Endodermal cell (in vitro differentiated cells): ENCODE measurements at regions not wholly inside any gene's neighbourhood (a gene's known extent, or its start where the extent isn't known, plus 50 kb on each side); places are given as distances from the start of the nearest gene placed in this dataset.

Source experiments
- DNase-seq: peaks from one replicate; pipeline ENCODE4 v3.0.0-alpha.2; 2017
- H3K27ac ChIP-seq: 2 replicates; pipeline ENCODE4 v1.5.1; 2013; ENCODE audit warnings: mild to moderate bottlenecking, low read depth, low read length, moderate library complexity
- H3K27me3 ChIP-seq: 2 replicates; pipeline ENCODE4 v1.6.1; 2013; ENCODE audit warnings: mild to moderate bottlenecking, low read length, moderate library complexity; ENCODE audit not compliant: insufficient read depth, control insufficient read depth, poor library complexity, severe bottlenecking
- H3K36me3 ChIP-seq: 2 replicates; pipeline ENCODE4 v1.7.0; 2013; ENCODE audit warnings: mild to moderate bottlenecking, low read length, moderate library complexity; ENCODE audit not compliant: control insufficient read depth, insufficient read depth
- H3K4me1 ChIP-seq: one replicate; pipeline ENCODE4 v1.7.0; 2013; ENCODE audit warnings: low read length; ENCODE audit not compliant: control insufficient read depth, insufficient read depth
- H3K4me3 ChIP-seq: 2 replicates; pipeline ENCODE4 v1.5.1; 2013; ENCODE audit warnings: mild to moderate bottlenecking, low read length, moderate library complexity
- H3K9ac ChIP-seq: 2 replicates; pipeline ENCODE4 v1.6.1; 2013; ENCODE audit warnings: mild to moderate bottlenecking, low read length, moderate library complexity; ENCODE audit not compliant: poor library complexity, severe bottlenecking; ENCODE audit errors: extremely low read depth
- H3K9me3 ChIP-seq: 2 replicates; pipeline ENCODE4 v1.6.1; 2013; ENCODE audit warnings: mild to moderate bottlenecking, low read length, moderate library complexity; ENCODE audit not compliant: control insufficient read depth
- H3K27ac Mint-ChIP-seq: 2 replicates; pipeline ENCODE4 v1.8.0; 2020; ENCODE audit warnings: mixed read lengths
- H3K27me3 Mint-ChIP-seq: 2 replicates; pipeline ENCODE4 v1.8.0; 2021; ENCODE audit warnings: mild to moderate bottlenecking, mixed read lengths; ENCODE audit not compliant: insufficient read depth
- H3K36me3 Mint-ChIP-seq: 2 replicates; pipeline ENCODE4 v1.8.0; 2020; ENCODE audit warnings: low read depth, mixed read lengths
- H3K4me1 Mint-ChIP-seq: 2 replicates; pipeline ENCODE4 v1.8.0; 2020; ENCODE audit warnings: mixed read lengths
- H3K4me3 Mint-ChIP-seq: 2 replicates; pipeline ENCODE4 v1.8.0; 2020; ENCODE audit warnings: mild to moderate bottlenecking, moderate library complexity, mixed read lengths
- H3K9me3 Mint-ChIP-seq: 2 replicates; pipeline ENCODE4 v1.8.0; 2020; ENCODE audit warnings: mild to moderate bottlenecking, mixed read lengths
- WGBS, 2 experiments: methylation state at CpG; one replicate each; pipeline versions ENCODE4 v1.1.5 to v1.1.7; 2013; ENCODE audit warnings: missing lambda C conversion rate in 2 of 2, mixed read lengths in 1 of 2; ENCODE audit not compliant: insufficient coverage in 1 of 2, insufficient read length in 1 of 2; 5-methylcytosine and 5-hydroxymethylcytosine counted together
- TF ChIP-seq, protein P1 (sequence below): fragments of 200-600 bp; sonication (generic); conservative IDR thresholded peaks from 2 replicates; pipeline ENCODE4 v1.5.0; 2021; ENCODE audit warnings: antibody characterized with exemption, mild to moderate bottlenecking

DNA sequence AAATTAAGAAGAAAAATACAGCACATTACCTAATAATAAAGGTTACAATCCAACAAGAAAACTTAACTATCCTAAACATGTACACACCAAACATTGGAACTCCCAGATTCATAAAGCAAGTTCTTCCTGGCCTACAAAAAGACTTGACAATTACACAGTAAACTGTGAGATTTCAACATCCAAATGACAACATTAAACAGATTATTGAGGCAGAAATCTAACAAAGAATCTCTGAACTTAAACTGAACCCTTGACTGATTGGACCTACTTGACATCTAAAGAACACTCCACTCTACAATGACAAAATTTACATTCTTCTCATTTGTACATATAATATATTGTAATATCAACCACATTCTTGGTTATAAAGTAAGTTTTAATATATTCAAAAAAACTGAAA is 1341.3 kb downstream of the LRFN5 start:
- H3K9me3 ChIP-seq: no peaks in the 10 kb centered on the region
- Mint-ChIP-seq H3K27me3 (no peaks in the 10 kb centered on the region), H3K9me3 (peaks cover 10% of the 10 kb centered on the region), H3K4me1 (no peaks in the 10 kb centered on the region), H3K27ac (no peak overlapping the region), H3K36me3 (no peaks in the 10 kb centered on the region), H3K4me3 (no peak overlapping the region)
- no peak overlapping the region for H3K9ac ChIP-seq
- no peak for DNase-seq
- H3K4me1 ChIP-seq: no peaks in the 10 kb centered on the region
- H3K27me3 ChIP-seq: no peaks in the 10 kb centered on the region
- H3K4me3 ChIP-seq: no peak overlapping the region
- TF ChIP-seq, protein P1, sequence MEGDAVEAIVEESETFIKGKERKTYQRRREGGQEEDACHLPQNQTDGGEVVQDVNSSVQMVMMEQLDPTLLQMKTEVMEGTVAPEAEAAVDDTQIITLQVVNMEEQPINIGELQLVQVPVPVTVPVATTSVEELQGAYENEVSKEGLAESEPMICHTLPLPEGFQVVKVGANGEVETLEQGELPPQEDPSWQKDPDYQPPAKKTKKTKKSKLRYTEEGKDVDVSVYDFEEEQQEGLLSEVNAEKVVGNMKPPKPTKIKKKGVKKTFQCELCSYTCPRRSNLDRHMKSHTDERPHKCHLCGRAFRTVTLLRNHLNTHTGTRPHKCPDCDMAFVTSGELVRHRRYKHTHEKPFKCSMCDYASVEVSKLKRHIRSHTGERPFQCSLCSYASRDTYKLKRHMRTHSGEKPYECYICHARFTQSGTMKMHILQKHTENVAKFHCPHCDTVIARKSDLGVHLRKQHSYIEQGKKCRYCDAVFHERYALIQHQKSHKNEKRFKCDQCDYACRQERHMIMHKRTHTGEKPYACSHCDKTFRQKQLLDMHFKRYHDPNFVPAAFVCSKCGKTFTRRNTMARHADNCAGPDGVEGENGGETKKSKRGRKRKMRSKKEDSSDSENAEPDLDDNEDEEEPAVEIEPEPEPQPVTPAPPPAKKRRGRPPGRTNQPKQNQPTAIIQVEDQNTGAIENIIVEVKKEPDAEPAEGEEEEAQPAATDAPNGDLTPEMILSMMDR: no peak
- no peak overlapping the region for H3K27ac ChIP-seq
- no peaks in the 10 kb centered on the region for H3K36me3 ChIP-seq

DNA sequence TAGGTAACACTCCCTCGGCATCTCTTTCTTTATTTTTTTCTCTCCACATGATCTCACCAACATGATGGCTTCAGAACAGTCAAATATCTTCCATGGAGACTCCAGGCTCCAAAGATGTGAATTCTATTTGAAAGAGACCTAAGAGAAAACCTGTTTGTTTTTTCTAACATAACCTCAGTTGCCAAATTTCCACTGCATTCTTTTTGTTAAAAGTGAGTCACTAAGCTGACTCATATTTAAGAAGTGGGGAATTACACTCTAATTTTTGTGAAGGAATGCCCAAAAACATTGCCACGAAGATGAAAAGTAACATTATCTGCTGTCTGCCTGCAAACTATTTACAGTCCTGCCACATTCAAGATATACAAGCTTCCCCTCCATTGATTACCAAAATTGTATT is 1337.6 kb downstream of the LRFN5 start:
- Mint-ChIP-seq H3K9me3 (no peaks in the 10 kb centered on the region), H3K36me3 (no peaks in the 10 kb centered on the region), H3K27ac (no peak overlapping the region), H3K27me3 (no peaks in the 10 kb centered on the region), H3K4me3 (no peak overlapping the region), H3K4me1 (no peaks in the 10 kb centered on the region)
- 90 to 91% methylated on average over 2 of the region's 2 CpGs for WGBS, 2 experiments
- Histone ChIP-seq H3K4me1 (no peaks in the 10 kb centered on the region), H3K27ac (no peak overlapping the region), H3K36me3 (no peaks in the 10 kb centered on the region), H3K27me3 (no peaks in the 10 kb centered on the region), H3K9me3 (no peaks in the 10 kb centered on the region), H3K9ac (no peak overlapping the region), H3K4me3 (no peak overlapping the region)
- no peak for DNase-seq
- TF ChIP-seq, protein P1: no peak

DNA sequence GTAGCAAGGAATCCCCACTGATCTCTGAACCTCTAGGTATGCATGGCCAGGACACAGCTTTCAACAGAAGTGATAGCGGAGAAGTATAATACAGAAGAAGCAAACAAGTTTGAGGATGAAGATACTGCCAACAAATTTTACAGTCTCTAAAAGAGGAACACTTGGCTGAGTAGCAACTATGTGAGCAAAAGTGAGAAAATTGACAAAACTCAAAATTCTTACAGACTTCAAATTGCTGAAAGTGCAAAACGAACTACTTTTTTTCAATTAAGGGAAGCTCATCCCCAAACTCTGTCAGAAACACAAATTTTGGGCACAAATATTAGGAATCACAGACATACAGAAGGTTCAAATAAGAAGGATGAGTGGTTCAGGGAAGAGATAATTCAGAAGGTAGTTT is 1324.6 kb downstream of the LRFN5 start:
- Mint-ChIP-seq H3K9me3 (no peaks in the 10 kb centered on the region), H3K27me3 (no peaks in the 10 kb centered on the region), H3K4me1 (no peaks in the 10 kb centered on the region), H3K36me3 (no peaks in the 10 kb centered on the region), H3K4me3 (no peak overlapping the region), H3K27ac (no peak overlapping the region)
- no peak overlapping the region for H3K4me3 ChIP-seq
- H3K4me1 ChIP-seq: no peaks in the 10 kb centered on the region
- TF ChIP-seq, protein P1: no peak
- H3K27ac ChIP-seq: no peak overlapping the region
- H3K9ac ChIP-seq: no peak overlapping the region
- no peaks in the 10 kb centered on the region for H3K27me3 ChIP-seq
- WGBS, 2 experiments: 92 to 100% methylated on average over 2 of the region's 2 CpGs
- H3K36me3 ChIP-seq: no peaks in the 10 kb centered on the region
- no peak for DNase-seq
- H3K9me3 ChIP-seq: no peaks in the 10 kb centered on the region
